GM12875 (cell line): ENCODE measurements at regions not wholly inside any gene's neighbourhood (a gene's known extent, or its start where the extent isn't known, plus 50 kb on each side); places are given as distances from the start of the nearest gene placed in this dataset.

Source experiments
- H3K4me3 ChIP-seq: one replicate; pipeline ENCODE4 v1.5.1; 2011; ENCODE audit warnings: low read depth, low read length, control low read depth
- TF ChIP-seq, protein P1 (sequence below): IDR thresholded peaks from 2 replicates; pipeline ENCODE4 v1.5.1; 2011; ENCODE audit warnings: low read depth, mild to moderate bottlenecking, control low read depth, inconsistent platforms, low read length, moderate library complexity, borderline replicate concordance; ENCODE audit not compliant: insufficient read depth

DNA sequence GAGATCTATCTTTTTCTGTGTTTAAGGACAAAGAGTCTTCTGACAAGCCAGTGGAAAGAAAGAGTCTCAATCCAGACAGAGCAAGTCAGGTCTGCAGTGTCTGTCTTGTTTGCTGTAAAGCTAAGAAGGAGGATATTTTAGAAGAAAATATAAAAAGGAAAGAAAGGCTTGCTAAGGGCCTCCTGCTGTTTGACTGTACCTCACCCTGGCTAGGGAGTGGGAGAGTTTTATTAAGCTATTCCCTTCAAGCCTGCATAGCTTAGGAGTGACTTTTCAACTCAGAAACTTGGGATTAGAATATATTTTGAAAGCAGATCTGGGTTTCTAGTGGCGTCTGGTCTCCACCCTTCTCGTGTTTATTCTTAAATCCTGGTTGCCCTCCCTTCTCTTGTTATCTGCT, 460.0 kb downstream of the COG6 start:
- no peak overlapping the region for H3K4me3 ChIP-seq
- TF ChIP-seq, protein P1, sequence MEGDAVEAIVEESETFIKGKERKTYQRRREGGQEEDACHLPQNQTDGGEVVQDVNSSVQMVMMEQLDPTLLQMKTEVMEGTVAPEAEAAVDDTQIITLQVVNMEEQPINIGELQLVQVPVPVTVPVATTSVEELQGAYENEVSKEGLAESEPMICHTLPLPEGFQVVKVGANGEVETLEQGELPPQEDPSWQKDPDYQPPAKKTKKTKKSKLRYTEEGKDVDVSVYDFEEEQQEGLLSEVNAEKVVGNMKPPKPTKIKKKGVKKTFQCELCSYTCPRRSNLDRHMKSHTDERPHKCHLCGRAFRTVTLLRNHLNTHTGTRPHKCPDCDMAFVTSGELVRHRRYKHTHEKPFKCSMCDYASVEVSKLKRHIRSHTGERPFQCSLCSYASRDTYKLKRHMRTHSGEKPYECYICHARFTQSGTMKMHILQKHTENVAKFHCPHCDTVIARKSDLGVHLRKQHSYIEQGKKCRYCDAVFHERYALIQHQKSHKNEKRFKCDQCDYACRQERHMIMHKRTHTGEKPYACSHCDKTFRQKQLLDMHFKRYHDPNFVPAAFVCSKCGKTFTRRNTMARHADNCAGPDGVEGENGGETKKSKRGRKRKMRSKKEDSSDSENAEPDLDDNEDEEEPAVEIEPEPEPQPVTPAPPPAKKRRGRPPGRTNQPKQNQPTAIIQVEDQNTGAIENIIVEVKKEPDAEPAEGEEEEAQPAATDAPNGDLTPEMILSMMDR, result no peak

DNA sequence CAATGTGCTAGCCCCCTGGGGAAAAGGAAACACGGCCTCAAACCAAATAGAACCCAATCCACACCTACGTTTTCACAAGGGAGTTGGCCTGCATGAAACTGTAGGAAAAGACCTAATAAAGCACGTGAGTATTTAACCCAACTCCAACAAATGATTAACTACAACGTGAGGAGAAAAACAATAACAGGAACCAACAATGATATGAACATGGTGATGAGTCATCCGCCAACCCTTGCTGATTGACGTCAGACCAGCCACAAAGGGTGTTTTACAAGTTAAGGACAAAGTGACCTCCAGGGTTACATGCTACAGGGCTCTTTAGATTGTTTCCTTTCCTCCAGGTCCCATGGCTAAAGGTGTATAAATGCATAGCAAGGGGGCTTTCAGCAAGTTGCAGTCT, 460.5 kb downstream of the COG6 start:
- no peak overlapping the region for H3K4me3 ChIP-seq
- TF ChIP-seq, protein P1, result no peak

DNA sequence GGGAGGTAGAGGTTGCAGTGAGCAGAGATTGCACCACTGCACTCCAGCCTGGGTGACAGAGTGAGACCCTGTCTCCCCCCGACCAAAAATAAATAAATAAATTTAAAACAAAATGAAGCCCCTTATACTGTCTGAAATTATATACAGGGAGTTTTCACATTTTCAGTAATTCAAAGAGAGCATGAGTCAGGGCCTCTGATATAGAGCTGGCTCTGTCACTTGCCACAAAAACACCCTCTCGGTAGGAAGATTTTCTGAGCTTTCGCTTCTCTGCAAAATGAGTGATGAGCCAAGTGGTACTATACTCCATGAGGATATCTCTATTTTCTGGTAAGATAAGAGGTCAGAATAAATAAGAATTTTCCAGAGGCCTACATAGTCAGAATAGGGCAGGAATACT, 462.9 kb downstream of the COG6 start:
- no peak overlapping the region for H3K4me3 ChIP-seq
- TF ChIP-seq, protein P1, result no peak

DNA sequence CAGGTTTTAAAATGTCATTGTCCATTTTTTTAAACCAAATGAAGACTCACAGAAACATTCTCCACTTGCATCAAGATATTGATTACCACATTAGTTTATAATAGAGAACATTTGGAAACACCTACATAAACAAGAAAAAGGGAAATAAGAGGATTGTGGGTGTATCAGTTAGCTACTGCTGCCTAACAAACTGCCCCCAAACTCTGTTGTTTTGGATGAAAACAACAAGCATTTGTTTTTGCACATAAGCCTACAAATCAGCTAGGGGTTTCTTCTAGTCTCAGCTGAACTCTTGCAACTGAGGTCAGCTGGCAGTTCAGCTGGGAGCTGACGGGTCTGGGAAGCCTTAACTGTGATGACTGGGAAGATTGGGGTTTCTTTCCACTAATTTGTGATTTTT, 464.4 kb downstream of the COG6 start:
- TF ChIP-seq, protein P1, result no peak
- no peak overlapping the region for H3K4me3 ChIP-seq

DNA sequence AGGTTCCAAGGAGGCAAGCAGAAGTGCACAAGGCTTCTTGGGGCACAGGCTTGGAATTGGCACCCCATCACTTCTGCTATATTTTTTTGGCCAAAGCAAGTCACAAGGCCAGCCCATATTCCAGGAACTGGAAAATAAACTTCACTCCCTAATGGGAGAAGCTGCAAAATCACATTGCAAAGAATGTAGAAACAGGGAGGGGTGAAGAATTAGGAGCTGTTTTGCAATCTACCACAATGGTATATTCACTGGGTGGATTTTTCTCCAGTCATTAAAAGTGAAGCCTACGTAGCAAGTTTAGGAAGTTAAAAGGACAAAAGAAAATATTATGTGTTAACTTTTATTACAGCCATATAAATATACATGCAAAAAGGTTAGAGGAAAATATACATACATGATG, 464.8 kb downstream of the COG6 start:
- H3K4me3 ChIP-seq, result no peak overlapping the region
- TF ChIP-seq, protein P1, result no peak

DNA sequence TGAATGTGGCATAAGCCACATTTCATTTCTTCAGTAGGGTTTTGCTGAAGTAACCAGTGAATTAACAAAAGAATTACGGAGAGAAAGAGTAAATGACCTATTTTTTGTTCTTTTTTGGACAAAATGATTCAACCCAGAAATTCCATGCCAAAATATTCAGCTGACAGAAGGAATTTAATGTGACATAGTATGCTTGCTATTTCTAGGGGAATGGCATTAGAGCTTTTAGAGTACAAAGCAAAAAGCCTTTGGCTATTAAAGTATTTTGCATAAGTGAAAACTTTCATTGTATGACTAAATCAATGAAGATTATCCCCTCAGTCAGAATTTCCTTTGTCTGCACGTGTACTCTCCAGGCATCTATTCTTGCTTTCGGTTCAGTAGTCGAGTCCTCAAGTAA, 465.3 kb downstream of the COG6 start:
- no peak overlapping the region for H3K4me3 ChIP-seq
- TF ChIP-seq, protein P1, result no peak

DNA sequence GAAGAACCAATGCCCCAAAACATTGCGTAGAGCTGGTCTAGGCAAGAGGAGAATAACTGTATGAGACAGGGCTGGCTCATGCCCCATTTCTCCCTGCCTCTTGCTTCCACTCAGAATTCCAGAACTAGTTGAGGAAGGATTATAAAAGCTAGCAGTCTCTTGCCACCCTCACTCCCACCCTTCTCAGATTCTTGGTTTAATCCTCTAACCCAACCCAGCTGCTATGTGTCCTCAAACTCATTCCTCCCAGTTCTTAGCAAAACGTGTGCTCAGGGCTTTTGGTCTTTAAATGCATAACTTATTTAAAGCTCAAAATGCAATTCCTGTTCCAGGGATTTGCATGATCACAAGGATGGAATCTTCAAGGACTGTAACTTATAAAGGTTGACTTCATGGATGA, 466.3 kb downstream of the COG6 start:
- TF ChIP-seq, protein P1, result no peak
- H3K4me3 ChIP-seq, result no peak overlapping the region
